Neural cell (in vitro differentiated cells): ENCODE measurements at regions not wholly inside any gene's neighbourhood (a gene's known extent, or its start where the extent isn't known, plus 50 kb on each side); places are given as distances from the start of the nearest gene placed in this dataset.

Experiments used
- EP300 ChIP-seq: fragments of 450-650 bp; conservative IDR thresholded peaks from 2 replicates; pipeline ENCODE4 v1.6.1; 2014; ENCODE audit warnings: antibody characterized with exemption, mild to moderate bottlenecking, moderate library complexity; ENCODE audit not compliant: poor library complexity, severe bottlenecking
- EZH2 ChIP-seq: fragments of 200-600, 300-800 bp; shearing (Covaris generic), sonication (generic); IDR thresholded peaks from 2 replicates; pipeline ENCODE4 v1.6.1; 2014; ENCODE audit warnings: antibody characterized with exemption, low read length, borderline replicate concordance, mild to moderate bottlenecking; ENCODE audit not compliant: insufficient read depth, poor library complexity, severe bottlenecking
- POLR2AphosphoS5 ChIP-seq: IDR thresholded peaks from 2 replicates; pipeline ENCODE4 v1.6.1; 2012
- RAD21 ChIP-seq: fragments of 450-650 bp; conservative IDR thresholded peaks from 2 replicates; pipeline ENCODE4 v1.6.1; 2014; ENCODE audit warnings: antibody characterized with exemption, mild to moderate bottlenecking, moderate library complexity
- REST ChIP-seq: IDR thresholded peaks from 2 replicates; pipeline ENCODE4 v1.6.1; 2012; ENCODE audit warnings: borderline replicate concordance
- SMC3 ChIP-seq: fragments of 450-650 bp; conservative IDR thresholded peaks from 2 replicates; pipeline ENCODE4 v1.6.1; 2014; ENCODE audit warnings: antibody characterized with exemption, mild to moderate bottlenecking, moderate library complexity; ENCODE audit not compliant: poor library complexity
- TAF1 ChIP-seq: IDR thresholded peaks from 2 replicates; pipeline ENCODE4 v1.6.1; 2012; ENCODE audit warnings: low read depth
- TF ChIP-seq, protein P1 (sequence below): fragments of 450-650 bp; IDR thresholded peaks from 2 replicates; pipeline ENCODE4 v1.5.1; 2014; ENCODE audit warnings: antibody characterized with exemption, mild to moderate bottlenecking, moderate library complexity; ENCODE audit not compliant: poor library complexity, severe bottlenecking

- TF ChIP-seq EZH2: no peak
- TF ChIP-seq, protein P1, sequence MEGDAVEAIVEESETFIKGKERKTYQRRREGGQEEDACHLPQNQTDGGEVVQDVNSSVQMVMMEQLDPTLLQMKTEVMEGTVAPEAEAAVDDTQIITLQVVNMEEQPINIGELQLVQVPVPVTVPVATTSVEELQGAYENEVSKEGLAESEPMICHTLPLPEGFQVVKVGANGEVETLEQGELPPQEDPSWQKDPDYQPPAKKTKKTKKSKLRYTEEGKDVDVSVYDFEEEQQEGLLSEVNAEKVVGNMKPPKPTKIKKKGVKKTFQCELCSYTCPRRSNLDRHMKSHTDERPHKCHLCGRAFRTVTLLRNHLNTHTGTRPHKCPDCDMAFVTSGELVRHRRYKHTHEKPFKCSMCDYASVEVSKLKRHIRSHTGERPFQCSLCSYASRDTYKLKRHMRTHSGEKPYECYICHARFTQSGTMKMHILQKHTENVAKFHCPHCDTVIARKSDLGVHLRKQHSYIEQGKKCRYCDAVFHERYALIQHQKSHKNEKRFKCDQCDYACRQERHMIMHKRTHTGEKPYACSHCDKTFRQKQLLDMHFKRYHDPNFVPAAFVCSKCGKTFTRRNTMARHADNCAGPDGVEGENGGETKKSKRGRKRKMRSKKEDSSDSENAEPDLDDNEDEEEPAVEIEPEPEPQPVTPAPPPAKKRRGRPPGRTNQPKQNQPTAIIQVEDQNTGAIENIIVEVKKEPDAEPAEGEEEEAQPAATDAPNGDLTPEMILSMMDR: no peak
- no peak for TF ChIP-seq POLR2AphosphoS5
- TF ChIP-seq RAD21: no peak
- no peak for TF ChIP-seq TAF1
- no peak for TF ChIP-seq REST
- TF ChIP-seq EP300: no peak
- TF ChIP-seq SMC3: no peak
Measured at GRCh38 chr3:106167728-106168127, 298.9 kb upstream of the CBLB start.
